ENCODE measurements at regions not wholly inside any gene's neighbourhood (a gene's known extent, or its start where the extent isn't known, plus 50 kb on each side); places are given as distances from the start of the nearest gene placed in this dataset.

GRCh38 chr21:20373031-20373430 lies 625.2 kb upstream of the NCAM2 start:
- TF ChIP-seq CTCF (conservative IDR thresholded peaks at IDR 0.05 in 1 of 2, IDR thresholded peaks at IDR 0.05 in 1 of 2; ENCODE audit: extremely low read depth in 1 of 2, insufficient read depth in 1 of 2, low read depth in 1 of 2, low read length in 2 of 2), result no peak
- TF ChIP-seq EZH2 (IDR thresholded peaks at IDR 0.05; ENCODE audit: borderline replicate concordance, low read length), result no peak

Measured in mammary epithelial cell (primary cell).